T-helper 2 cell treated with Interferon-gamma antibody and Interleukin-4, amounts not matched to agents 5 μg/mL and 100 μg/mL, for 36 hours (primary cell): ENCODE measurements at regions not wholly inside any gene's neighbourhood (a gene's known extent, or its start where the extent isn't known, plus 50 kb on each side); places are given as distances from the start of the nearest gene placed in this dataset.

Source experiments
- DNase-seq: peaks from one replicate; pipeline ENCODE4 v3.0.0; 2021; ENCODE audit warnings: low spot score
- H3K27ac Mint-ChIP-seq: one replicate; pipeline ENCODE4 v1.8.0; 2021; ENCODE audit warnings: mild to moderate bottlenecking, mixed read lengths
- H3K27me3 Mint-ChIP-seq: one replicate; pipeline ENCODE4 v1.8.0; 2021; ENCODE audit warnings: low read depth, mixed read lengths
- H3K36me3 Mint-ChIP-seq: one replicate; pipeline ENCODE4 v1.8.0; 2021; ENCODE audit warnings: low read depth, mixed read lengths
- H3K4me1 Mint-ChIP-seq: one replicate; pipeline ENCODE4 v1.8.0; 2021; ENCODE audit warnings: low read depth, mixed read lengths
- H3K4me3 Mint-ChIP-seq: one replicate; pipeline ENCODE4 v1.8.0; 2022; ENCODE audit warnings: mild to moderate bottlenecking, moderate library complexity, mixed read lengths
- H3K9me3 Mint-ChIP-seq: one replicate; pipeline ENCODE4 v1.8.0; 2021; ENCODE audit warnings: mixed read lengths

DNA sequence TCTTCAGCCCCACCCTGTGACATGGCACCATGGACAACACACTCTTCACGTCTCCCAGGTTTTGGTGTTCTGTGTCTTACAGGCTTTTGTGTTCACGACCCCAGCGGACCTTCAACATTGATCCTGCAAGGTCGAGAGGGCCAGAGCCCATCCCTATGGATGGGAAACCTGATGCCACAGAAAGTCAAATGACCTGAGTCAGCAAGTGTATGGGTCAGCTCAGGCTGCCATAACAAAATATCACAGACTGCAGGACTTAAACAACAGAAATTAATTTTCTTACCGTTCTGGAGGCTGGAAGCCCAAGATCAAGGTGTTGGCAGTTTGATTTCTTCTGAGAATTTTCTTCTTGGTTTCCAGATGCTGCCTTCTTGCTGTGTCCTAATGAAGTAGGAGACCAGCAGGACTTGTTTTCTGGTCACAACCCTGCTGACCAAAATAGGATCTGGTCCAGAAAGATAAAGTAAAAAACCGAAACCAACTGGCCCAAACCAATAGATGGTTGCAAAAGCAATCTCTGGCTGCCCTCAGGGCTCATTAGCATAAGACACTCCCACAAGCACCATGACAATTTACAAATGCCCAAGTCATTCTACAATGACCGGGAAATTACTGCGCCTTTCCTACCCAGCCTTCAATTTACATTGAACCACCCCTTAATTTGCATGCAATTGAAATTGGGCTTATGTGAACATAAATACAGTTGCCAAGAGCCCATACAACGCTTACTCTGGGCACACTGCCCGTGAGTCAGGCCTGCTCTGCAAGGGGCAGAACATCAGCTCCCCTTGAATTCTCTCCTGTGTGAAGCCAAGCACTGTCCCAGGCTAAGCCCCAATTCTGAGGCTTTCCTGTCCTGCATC, 82.9 kb upstream of the SLC22A11 start:
- H3K4me1 Mint-ChIP-seq = no peaks in the 10 kb centered on the region
- H3K27me3 Mint-ChIP-seq = peaks cover 26% of the 10 kb centered on the region
- H3K36me3 Mint-ChIP-seq = no peaks in the 10 kb centered on the region
- H3K9me3 Mint-ChIP-seq = no peaks in the 10 kb centered on the region
- DNase-seq = no peak
- H3K27ac Mint-ChIP-seq = no peak overlapping the region
- H3K4me3 Mint-ChIP-seq = no peak overlapping the region

DNA sequence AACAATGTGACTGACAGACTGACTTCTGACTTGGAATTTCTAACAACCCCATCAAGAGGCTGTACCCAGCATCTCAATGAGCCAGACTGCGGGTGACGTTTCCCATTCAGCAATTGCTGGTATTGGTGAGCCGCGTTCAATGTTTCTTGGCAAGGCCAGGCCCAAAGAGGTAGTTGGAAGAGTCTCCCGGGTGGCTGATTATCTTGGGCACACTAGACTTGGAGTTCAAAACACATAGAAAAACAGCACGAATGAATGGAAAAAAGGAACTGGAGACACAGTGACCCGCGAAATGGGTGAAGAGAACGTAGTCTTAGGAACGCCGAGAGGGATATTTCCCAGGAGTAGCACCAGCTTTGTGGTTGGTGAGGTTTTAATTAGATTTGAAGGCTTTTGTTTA, 81.1 kb upstream of the SLC22A11 start:
- Mint-ChIP-seq H3K9me3 (no peaks in the 10 kb centered on the region), H3K4me1 (no peaks in the 10 kb centered on the region), H3K4me3 (no peak overlapping the region), H3K36me3 (no peaks in the 10 kb centered on the region), H3K27me3 (peaks cover 16% of the 10 kb centered on the region), H3K27ac (no peak overlapping the region)
- no peak for DNase-seq

DNA sequence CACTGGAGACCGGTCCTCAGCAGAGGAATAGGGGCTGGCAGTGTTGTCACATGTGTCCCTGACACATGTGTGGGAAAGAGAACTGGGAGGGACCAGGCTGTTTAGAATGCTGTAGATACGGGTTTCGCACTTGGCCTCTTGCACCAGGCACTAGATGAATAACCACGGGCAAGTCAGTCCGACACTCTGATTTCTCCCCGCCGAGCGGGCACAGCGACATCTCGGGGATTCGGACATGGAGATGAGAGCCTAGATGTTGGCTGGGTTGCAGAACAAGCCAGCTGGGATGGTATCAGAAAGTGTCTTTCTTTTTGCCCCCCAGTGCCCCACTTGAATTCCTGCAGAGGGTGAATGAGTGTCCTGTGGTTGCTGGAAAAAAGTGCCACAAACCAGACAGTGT, 80.6 kb upstream of the SLC22A11 start:
- Mint-ChIP-seq H3K4me3 (no peak overlapping the region), H3K27ac (no peak overlapping the region), H3K4me1 (no peaks in the 10 kb centered on the region), H3K27me3 (peaks cover 18% of the 10 kb centered on the region), H3K36me3 (no peaks in the 10 kb centered on the region), H3K9me3 (no peaks in the 10 kb centered on the region)
- no peak for DNase-seq

DNA sequence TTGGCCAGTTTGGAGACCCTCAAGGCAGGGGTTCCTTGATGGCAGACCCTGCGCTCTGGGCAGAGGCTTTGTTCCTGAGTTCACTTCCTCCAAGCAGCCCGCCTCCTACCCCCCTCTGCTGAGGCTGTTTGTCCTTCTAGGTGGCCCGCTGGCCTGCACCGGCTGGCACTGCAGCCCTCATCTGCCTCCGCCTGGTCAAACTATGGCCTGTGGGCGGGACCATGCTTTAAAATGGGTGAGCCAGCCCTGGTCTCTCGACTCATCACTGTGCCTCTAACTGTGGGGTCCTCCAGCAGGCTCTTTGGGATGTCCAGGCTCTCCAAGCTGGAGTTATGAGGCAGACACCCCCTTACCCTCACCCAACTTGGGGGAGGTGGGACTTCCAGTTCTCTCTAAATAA, 78.9 kb upstream of the SLC22A11 start:
- Mint-ChIP-seq H3K4me3 (no peak overlapping the region), H3K36me3 (no peaks in the 10 kb centered on the region), H3K27ac (no peak overlapping the region), H3K9me3 (no peaks in the 10 kb centered on the region), H3K27me3 (peaks cover 12% of the 10 kb centered on the region), H3K4me1 (no peaks in the 10 kb centered on the region)
- no peak for DNase-seq

DNA sequence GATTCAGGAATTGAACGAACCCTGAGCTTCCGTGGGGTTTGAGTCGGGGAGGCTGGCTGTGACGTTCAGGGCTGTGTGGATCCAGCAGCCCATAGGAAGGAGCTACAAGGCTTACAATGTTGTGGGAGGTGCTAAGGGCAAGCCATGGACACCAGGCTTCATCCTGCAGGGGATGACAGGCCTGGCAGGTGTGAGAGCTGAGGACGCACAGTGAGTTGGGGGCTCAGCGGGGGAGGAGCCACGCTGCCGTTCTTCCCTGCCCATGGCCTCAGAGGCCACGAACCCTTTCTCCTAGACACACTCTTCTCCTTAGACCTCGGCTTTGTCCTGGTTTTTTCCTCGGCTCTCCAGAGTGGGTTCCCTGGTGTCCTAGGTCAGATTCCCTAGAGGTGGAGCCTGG, 78.1 kb upstream of the SLC22A11 start:
- H3K9me3 Mint-ChIP-seq = no peaks in the 10 kb centered on the region
- H3K27ac Mint-ChIP-seq = no peak overlapping the region
- DNase-seq = no peak
- no peaks in the 10 kb centered on the region for H3K4me1 Mint-ChIP-seq
- H3K4me3 Mint-ChIP-seq = no peak overlapping the region
- peaks cover 8% of the 10 kb centered on the region for H3K27me3 Mint-ChIP-seq
- no peaks in the 10 kb centered on the region for H3K36me3 Mint-ChIP-seq

DNA sequence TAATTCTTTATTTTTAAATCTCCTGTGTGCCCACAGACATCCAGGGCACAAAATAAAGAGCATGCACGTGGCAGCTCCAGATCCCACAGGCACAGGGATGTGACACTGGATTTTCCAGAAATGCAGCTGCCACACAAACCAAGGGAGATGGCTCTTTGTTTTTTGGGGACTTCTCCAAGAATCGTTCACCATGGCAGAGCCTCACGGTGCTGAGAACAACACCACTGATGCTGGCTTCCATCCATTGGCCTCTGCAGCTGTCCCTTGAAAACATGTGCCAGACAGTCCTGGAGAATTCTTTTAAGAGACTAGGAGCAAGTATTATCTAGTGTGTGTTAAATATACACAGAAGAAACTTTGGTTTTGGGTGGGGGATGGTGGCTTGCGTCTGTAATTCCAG, 73.2 kb upstream of the SLC22A11 start:
- H3K4me1 Mint-ChIP-seq = no peaks in the 10 kb centered on the region
- H3K36me3 Mint-ChIP-seq = no peaks in the 10 kb centered on the region
- DNase-seq = no peak
- no peak overlapping the region for H3K4me3 Mint-ChIP-seq
- H3K9me3 Mint-ChIP-seq = no peaks in the 10 kb centered on the region
- peaks cover 7% of the 10 kb centered on the region for H3K27me3 Mint-ChIP-seq
- no peak overlapping the region for H3K27ac Mint-ChIP-seq

DNA sequence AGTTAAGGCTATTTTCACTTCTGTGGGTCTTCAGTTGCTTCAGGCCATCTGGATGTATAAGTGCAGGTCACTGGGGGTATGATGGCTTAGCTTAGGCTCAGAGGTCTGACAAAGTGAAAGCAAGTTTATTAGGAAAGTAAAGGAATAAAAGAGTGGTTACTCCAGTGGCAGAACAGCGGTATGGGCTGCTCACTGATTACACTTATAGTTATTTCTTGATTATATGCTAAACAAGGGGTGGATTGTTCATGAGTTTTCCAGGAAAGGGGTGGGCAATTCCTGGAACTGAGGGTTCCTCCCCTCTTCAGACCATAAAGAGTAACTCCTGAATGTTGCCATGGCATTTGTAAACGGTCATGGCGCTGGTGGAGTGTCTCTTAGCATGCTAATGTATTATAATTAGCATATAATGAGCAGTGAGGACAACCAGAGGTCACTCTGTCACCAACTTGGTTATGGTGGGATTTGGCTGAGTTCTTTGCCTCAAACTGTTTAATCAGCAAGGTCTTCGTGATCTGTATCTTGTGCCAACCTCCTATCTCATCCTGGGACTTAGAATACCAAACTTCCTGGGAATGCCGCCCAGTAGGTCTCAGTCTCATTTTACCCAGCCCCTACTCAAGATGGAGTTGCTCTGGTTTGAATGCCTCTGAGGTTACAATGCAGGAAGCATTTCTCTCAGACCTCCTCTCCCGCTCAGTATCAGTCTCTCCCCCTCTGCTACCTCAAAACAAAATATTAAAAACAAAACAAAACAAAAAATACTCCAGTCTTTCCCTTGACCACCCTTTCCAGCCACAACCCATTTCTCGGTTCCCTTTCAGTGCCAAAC, 71.3 kb upstream of the SLC22A11 start:
- Mint-ChIP-seq H3K36me3 (no peaks in the 10 kb centered on the region), H3K27me3 (peaks cover 10% of the 10 kb centered on the region), H3K4me1 (no peaks in the 10 kb centered on the region), H3K9me3 (no peaks in the 10 kb centered on the region), H3K4me3 (no peak overlapping the region), H3K27ac (no peak overlapping the region)
- no peak for DNase-seq

DNA sequence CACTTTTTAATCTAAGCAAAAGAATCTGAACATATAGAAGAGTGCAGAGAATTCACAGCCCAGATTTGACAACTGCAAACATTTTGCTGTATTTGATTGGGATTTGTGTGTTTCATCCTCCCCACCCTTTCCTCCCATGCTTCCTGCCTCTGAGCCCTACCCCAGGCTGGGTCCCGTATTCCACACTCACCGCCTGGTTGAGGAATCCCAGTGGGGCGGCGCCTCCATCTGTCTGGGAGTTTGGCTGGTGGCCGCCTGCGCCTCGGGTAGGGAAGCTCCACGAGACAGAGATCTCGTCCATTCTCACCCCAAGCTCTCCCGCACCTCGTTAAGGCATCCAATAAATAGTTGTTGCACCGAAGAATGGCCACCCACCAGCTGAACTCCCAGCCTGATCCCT, 70.7 kb upstream of the SLC22A11 start:
- Mint-ChIP-seq H3K36me3 (no peaks in the 10 kb centered on the region), H3K27me3 (peaks cover 10% of the 10 kb centered on the region), H3K4me1 (peaks cover 1% of the 10 kb centered on the region), H3K27ac (no peak overlapping the region), H3K4me3 (no peak overlapping the region), H3K9me3 (no peaks in the 10 kb centered on the region)
- DNase-seq = no peak

DNA sequence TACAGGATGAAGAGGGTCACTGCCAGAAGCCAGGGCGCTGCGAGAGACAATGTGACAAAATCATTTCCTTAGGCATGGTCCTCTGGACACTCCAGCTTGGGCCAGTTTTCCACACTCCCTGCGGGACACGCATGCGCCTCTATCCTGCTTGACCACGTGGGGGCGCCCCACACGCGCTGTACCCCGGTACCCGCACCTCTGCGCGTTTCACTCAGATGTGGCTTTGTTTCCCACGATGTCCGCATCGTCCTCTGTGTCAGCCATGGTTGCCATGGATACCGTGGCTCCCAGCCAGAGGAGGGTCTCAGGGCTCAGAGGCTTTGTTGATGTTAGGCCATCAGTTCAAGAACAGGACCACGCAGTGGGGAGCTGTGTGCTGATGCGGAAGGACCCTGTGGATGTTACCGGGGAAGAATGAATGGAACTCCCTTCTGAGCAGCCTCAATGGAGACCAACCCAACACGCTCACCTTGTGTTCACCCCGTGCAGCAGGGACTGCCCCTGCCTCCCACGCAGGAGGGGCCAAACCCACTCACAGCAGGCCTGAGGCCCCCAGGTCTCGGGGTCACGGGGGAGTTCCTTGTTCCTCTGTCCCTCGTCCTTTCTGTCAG, 65.8 kb upstream of the SLC22A11 start:
- no peak overlapping the region for H3K27ac Mint-ChIP-seq
- no peaks in the 10 kb centered on the region for H3K36me3 Mint-ChIP-seq
- H3K9me3 Mint-ChIP-seq = no peaks in the 10 kb centered on the region
- H3K4me1 Mint-ChIP-seq = peaks cover 8% of the 10 kb centered on the region
- peaks cover 32% of the 10 kb centered on the region for H3K27me3 Mint-ChIP-seq
- peak; percentile 20 for DNase-seq
- no peak overlapping the region for H3K4me3 Mint-ChIP-seq

DNA sequence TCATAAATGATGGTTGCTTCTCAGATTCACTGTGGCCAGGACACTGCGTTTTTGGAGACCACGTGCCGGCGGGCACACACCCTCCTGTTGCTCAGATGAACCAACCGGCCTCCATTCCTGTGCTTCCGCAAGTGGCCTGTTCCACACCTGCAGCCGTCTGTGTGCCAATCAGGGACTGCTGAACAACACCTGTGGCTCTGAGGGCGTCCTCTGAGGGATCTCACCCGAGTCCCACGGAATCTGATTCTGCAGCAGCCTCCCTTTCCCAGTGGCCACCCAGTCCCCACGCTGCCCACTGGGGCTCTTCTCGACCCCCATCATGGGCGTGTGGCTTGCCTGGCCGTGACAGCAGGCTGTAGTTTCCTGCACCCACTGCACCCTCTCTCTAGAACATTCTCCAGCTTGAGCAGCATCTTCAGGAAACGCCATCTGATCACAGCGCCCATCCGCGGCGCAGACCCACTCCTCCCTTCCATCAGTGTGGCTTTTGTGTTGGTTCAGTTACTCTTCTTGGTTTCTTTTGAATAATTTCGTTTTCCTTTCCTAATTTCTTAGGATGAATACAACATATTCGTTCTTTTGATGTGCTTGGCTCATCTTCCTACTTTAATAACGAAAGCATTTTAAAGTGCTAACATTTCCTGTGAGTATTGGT, 65.1 kb upstream of the SLC22A11 start:
- H3K4me1 Mint-ChIP-seq = peaks cover 8% of the 10 kb centered on the region
- H3K36me3 Mint-ChIP-seq = no peaks in the 10 kb centered on the region
- H3K27ac Mint-ChIP-seq = no peak overlapping the region
- peaks cover 32% of the 10 kb centered on the region for H3K27me3 Mint-ChIP-seq
- DNase-seq = no peak
- H3K4me3 Mint-ChIP-seq = peak overlapping the region; percentile 39
- no peaks in the 10 kb centered on the region for H3K9me3 Mint-ChIP-seq

DNA sequence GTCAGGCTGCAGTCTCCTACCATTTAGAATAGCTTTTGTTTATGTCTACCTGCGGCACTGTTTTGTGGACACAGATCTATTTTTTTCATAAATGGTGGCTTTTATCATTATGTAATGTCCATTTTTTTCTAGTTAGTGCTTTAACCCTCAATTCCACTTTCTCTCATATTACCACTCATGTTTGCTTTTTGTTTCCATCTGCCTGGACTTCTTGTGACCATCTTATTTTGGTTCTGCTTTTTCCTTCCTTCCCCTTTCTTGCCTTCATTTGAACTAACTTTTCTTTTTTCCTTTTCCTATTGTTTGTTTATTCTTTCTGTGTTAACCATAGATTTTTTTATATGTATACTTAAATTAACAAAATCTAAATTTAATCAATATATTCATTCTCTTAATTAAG, 63.2 kb upstream of the SLC22A11 start:
- DNase-seq = no peak
- Mint-ChIP-seq H3K27me3 (peaks cover 32% of the 10 kb centered on the region), H3K36me3 (no peaks in the 10 kb centered on the region), H3K9me3 (no peaks in the 10 kb centered on the region), H3K4me3 (no peak overlapping the region), H3K4me1 (peaks cover 8% of the 10 kb centered on the region), H3K27ac (no peak overlapping the region)

DNA sequence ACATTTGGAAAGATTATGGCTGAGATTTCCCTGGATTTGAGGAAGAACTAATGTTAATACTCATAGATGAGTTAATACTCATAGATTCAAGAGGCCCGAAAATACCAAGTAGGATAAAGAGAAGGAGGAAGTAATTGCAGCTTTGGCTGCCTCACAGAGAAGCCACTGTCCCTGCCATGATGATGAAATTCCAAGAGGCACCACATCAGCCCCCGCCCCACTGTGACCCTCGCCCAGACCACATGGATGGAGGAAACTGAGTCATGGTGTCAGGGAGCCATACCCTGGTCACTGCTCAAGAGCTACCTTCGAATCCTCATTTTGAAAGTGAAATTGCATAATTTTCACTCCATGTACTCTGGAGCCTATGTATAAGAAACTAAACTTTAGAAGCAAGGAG, 57.6 kb upstream of the SLC22A11 start:
- H3K27me3 Mint-ChIP-seq = peaks cover 19% of the 10 kb centered on the region
- no peaks in the 10 kb centered on the region for H3K9me3 Mint-ChIP-seq
- peaks cover 7% of the 10 kb centered on the region for H3K4me1 Mint-ChIP-seq
- no peak for DNase-seq
- no peak overlapping the region for H3K27ac Mint-ChIP-seq
- H3K4me3 Mint-ChIP-seq = no peak overlapping the region
- no peaks in the 10 kb centered on the region for H3K36me3 Mint-ChIP-seq

DNA sequence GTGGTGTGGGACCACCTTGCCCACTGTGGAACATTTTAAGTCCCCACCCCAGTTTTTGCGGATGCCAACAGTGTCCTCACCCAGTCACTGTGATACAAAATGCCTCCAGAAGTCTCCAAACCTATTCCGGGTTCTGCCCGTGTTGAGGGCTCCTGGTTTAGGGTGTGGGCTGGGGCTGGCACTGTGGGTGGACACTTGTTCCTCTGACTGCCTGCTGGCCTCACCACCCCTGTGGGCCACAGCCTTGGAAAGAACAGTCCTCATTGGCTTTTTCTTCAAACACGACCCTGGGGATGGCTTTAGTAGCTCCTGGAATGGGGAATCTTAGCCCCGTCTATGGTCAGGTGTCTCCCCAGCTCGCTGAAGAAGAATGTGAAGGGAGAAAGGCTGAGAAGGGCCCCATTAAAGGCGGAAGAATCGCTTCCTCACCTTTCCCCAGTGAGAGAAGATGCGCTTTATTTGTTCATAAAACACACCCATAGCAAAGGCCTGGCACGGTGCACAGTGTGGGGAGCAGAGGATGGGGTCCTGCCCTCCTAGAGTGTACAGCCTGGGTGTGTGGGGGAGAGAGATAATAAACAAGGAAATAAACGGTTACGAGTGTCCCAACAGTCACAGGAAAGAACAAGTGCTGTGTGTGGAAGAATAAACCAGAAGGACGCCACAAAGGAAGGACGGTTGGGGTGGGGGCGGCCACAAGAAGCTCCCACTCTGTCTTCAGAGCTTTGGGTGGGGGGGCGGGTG, 56.3 kb upstream of the SLC22A11 start:
- H3K4me1 Mint-ChIP-seq = peaks cover 7% of the 10 kb centered on the region
- no peak overlapping the region for H3K27ac Mint-ChIP-seq
- peaks cover under 1% of the 10 kb centered on the region for H3K9me3 Mint-ChIP-seq
- H3K4me3 Mint-ChIP-seq = peak overlapping the region; percentile 36
- H3K27me3 Mint-ChIP-seq = peaks cover 10% of the 10 kb centered on the region
- H3K36me3 Mint-ChIP-seq = no peaks in the 10 kb centered on the region
- DNase-seq = no peak
